NCI-H2227 treated with DMSO at 0.1 percent for 48 hours (cell line): ENCODE measurements at regions not wholly inside any gene's neighbourhood (a gene's known extent, or its start where the extent isn't known, plus 50 kb on each side); places are given as distances from the start of the nearest gene placed in this dataset.

Source experiments
- DNase-seq: peaks from one replicate; lab custom pipeline; 2025; lab: John Stamatoyannopoulos, UW

DNA sequence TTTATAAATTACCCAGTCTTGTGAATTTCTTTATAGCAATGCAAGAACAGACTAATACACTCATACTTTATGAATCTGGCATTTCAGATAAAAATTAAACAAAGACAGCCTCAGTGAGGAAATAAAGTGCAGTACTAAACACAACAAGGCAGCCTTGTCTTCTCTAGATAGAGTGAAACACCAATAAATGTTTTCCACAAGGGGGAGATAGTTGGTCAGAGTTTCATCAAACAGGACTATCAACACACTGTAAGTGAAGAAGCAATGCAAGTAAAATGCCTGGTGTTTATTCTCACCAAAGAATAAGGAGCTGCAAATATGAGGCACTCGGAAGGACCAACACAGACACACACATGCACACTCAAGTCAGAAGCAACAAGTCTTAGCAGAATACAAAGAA, 62.8 kb downstream of the FAM9B start:
- no peak for DNase-seq

DNA sequence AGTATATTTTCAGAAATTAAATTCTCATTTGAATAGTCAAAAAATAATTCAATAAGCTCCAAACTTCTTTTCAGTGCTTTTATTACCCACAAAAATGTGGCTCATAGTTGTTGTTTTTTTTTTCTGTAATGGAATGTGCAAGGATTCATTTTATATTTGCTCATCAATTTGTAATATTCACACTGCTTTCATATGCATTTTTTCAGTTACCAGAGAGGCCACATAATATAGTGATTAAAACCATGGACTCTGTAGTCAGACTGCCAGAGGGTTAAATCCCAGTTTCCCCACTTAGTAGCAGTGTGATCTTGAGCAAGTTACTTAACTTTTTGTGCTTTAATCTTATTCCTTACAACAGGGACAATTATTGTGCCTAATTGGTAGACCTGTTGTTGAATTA, 64.5 kb downstream of the FAM9B start:
- no peak for DNase-seq

DNA sequence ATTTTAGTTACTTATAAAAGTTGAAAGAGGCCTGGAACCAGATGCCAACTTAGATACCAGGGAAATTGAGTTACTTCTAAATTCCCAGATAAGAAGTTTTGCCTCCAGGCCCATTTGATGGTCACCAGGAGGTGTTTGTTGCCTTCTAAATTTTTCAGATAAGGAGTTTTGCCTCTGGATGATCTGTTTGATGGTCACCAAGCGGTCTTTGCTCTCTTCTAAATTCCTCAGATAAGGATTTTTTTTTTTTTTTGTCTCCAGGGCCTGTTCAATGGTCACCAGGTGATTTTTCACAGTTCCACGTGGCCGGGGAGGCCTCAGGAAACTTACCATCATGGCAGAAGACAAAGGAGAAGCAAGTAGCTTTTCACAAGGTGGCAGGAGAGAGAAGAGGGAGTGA, 66.5 kb downstream of the FAM9B start:
- no peak for DNase-seq

DNA sequence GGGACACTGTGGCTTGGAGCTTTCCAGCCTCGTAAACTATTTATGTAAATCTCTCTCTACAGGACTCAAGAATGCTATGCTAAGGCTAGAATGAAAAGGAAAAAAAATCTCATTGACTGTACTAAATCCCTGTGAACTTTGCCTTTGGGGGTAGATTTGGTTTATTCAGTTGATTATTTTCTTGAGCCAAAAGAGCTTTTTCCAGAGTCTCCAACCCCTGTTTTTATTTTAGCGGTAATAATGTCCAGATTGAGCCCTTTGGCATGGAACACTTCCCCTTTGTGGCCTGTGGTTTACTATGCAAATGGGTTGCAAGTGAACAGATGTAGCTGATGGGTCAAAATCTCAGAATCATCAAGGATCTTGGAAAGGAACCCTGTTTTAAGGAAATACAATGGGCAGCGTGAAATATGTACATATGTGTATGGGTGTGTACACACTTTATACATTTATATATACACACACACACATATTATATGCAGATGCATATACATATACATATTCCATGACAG, 72.9 kb downstream of the FAM9B start:
- DNase-seq = no peak

DNA sequence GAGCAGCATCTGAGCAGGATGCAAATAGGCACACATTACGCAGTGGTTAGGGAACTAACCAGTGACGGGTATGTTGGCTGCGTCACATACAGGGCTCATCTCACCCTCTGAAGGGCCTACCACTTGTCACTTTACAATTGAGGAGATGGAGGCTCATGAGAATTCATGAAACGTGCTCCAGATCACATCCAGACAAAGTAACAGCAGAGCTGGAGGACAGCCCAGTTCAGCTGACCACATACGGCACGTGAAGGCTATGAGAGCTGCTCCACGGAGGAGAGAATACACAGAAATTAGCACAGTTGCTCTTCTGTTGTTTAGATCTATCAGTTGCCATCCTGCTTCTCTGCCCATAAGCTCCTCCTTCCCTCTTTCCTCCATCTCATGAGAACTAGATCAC, 78.4 kb downstream of the FAM9B start:
- no peak for DNase-seq

DNA sequence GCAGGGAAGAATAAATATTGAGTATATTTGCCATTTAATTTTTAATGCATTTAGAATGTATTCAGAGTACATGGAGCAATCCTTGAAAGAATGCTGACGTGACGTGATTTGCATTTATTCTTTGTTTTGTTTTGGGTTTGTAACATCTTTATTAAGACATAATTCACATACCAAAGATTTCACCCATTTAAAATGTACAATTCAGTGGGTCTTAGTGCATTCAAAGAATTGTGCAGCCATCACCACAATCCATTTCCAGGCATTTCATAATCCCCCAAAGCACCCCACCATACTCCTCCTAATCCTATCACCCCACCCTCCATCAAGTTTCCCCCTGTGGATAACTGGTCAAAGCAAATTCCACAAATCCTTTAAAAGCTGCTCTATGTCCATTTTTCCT, 87.4 kb downstream of the FAM9B start:
- no peak for DNase-seq

DNA sequence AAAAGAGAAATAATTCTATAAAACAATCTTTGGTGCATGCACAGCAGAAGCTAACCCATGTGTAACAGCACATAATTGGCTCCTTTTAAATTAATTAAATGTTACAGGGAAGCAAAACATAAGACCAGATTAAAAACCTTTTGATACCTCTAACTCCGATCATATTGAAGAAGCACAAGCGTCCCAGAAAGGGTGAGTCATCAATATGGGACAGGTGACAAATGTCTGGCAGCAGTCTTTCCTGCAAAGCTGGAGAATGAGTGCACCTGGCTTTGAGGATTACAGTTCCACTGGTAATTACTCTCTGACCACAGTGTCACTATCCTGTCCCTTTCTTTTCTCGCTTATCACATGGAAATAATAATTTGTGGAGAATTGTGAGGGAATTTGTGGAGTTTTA, 94.6 kb downstream of the FAM9B start:
- DNase-seq = no peak

DNA sequence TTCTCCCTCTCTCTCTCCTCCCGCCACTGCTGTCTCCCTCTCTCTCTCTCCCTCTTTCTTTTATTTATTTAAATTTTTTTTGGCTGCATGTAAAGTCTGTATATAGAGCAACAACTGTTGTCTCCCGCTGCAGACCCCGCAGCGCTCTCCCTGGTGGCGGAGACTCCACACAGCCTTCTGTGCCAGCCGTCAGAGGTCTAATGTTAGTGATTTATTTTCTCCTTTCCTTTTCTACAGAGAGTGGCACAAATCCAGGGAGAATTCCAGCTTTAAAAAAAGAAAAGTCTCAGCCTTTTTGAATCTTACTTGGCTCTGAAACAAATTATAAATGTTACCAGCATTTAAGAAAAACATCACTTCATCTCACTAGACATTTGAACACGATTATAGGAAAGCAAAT, 106.2 kb downstream of the FAM9B start:
- DNase-seq = peak; percentile 80

DNA sequence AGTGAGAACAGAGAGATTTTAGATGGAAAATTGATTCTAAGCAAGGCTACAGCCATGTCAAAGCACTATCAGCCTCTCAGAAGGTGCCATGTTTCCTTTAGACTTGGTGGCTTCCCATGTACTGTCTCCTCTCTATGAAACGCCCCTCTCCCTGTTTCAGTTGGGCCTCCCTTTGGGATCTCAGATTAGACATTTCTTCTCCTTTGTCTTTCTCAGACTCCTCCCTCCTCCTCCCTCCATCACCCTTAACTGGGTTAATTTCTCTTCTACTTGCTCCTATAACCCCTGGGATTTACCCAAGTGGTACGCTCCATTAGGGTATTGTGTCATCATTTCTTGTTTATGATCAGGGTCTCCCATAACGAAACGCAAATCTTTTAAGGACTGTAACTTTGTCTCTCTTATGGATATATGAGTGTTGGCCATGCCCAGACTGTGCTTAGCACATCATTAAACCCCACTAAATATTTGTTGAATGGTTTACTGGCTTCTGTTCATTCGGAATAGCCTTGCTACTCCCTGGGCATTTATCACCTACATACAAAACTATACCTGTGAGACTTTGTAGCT, 106.8 kb downstream of the FAM9B start:
- peak; percentile 85 for DNase-seq

DNA sequence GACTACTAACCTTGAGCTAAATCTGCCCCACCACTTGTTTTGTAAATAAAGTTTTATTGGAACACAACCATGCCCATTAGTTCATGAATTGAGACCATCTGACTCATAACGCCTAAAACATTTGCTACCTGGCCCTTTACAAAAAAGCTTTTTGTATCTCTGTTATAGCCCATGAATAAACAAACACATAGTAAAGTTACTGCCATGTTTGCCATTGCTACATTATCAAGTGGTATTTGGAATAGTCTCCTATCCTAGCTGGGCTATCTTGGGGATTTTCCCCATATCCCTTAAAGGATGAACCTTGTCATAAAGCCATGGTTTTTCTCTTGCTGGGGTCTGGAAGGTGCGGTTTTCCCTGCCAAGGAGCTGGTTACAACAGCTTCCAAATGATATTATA, 112.3 kb downstream of the FAM9B start:
- DNase-seq = no peak

DNA sequence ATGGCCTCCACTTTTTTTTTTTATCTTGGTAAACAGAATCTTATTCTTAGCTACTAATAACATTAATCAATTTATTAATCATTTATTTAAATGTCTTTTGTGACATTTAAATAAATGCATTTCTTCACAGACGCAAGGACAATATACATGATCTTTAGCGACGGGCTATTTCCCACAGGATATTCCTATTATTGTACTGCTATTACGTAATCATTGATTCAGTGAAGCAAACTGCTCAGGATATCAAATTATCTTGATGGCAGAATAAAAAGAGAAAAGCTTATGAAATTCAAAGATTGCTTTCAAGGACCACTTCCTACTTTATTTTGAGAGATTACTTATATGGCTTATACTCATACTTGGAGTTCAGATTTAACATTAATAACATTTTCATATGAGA, 114.1 kb downstream of the FAM9B start:
- no peak for DNase-seq

DNA sequence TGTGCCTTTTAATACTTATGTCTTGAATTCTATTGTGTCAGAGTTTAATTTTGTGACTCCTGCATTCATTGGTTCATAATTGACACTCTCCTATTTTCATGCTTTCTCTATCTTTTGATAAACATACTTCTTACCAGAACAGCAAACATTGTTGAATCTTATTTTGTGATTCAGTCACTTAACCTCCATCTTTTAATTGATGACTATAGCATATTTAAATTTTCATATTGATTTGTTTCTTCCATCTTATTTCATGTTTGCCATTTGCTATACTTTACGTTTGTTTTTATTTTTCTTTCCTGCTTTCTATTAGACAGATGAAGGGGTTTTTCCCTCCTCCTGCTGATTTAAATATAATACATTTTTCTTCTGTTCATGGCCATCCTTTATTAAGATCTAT, 115.5 kb upstream of the FAM9A start:
- no peak for DNase-seq

DNA sequence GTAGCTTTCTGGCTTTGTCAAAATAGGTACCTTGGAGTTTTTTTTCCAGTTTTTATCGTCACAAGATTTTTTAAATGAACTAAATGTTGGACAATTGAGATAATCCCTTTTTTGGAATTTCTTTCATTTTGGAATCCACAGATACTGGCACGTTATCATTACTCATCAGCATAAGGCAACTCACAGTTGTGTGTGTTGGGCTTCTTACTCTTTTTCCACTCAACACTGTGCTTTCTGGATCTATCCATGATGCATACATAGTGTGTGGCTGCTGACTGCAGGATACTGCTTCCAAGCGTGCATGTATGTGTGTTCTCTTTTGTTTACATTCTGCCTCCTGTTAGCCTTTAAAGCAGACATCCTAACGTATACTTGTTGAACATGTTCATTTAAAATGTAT, 113.5 kb upstream of the FAM9A start:
- no peak for DNase-seq

DNA sequence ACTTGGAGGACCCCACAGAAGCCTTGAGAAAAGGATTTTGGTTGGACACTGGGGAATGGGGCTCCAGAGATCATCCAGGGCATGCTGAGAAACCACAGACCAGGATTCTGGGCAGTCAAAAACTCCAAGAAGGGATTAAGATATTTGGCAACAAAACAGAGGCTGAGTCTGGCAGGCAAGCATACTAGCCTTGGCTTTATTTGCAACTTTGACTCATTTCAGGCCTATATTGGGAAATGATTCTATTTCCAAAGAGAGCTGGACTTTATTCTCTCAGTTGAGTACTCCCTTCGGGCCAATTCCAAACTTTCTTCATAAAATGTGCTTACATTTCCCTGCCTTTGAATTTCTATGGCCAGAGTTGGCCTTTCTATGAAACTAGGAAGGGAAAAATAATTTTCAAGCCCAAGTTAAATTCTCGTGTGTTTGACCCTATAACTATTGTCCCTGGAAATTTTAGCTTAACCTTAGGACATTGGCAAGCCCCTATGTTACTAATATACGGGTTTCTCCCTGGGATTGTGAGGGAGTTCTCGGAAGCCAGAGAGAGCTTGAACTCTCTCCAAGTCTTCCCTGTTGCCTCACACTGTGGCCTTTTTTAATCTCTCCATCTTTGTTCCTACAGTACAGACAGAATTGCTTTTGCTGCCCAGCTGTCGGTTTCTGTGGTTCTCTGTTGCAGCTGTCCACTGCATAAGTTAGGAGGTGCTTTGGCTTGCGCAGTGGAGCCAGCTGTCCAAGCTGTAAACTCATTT, 112.6 kb upstream of the FAM9A start:
- no peak for DNase-seq

DNA sequence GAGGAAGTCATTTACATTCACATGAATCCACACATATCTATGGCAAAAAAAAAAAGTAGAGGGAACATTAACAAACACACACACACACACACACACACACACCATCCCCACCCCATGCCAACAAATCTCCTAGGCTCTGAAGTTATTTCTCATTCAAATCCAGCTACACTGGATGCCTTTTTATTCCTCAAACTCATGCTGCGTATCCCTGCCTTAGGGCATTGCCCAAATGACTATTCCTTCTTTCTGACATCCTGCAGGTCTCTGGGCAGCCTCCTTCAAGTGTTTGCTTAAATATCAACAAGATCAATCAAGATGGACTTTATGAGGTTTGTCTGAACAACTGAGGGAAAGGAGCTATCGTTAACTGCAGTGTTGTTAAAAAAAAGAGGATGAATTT, 106.5 kb upstream of the FAM9A start:
- DNase-seq = no peak

DNA sequence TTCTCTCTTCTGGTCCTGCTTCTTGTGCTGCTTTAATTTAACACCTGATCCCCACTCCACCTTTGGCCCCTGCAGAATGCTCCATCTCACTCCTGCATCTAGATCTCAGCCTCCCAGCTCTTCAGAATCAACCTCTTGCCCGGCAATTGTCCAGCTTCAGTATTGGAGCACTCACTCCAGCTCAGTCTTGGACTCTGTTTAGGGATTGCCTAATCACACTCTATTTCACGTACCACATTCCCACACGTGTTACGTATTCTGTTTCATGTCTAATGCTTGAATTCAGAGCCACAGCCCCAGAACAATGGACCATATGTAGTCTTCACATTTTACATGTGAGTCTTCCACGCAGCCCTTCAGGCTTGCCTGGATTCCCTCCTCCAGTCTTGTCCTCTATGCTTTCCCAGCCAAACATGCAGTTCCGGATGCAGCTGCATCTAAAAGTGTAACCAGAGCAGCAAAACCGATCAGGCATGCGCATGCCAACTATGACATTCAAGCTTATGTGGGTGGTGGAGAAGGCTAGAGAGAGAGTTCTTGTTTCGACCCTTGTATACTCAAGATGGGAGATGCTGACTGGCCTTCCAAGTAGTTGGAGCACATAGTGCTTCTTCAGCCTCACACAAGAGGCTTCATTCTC, 105.2 kb upstream of the FAM9A start:
- DNase-seq = no peak

DNA sequence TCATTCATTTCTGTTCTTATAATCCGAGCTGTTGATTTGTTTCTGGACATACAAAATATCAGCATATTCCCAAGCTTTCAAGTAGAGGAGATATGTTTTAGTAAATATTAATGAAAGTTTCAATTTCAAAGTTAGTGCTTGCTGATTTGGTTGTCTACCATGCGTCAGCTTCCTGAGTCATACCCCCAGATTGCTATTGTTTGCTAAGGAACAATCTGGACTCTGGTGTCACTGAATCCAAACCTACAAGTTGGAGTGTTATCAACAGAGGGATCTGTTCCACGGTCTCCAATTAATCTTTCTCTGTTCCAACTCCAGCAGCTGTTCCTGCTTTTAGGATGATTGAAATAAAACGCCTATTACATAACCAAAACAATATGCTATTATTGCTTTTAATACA, 96.1 kb upstream of the FAM9A start:
- DNase-seq = no peak

DNA sequence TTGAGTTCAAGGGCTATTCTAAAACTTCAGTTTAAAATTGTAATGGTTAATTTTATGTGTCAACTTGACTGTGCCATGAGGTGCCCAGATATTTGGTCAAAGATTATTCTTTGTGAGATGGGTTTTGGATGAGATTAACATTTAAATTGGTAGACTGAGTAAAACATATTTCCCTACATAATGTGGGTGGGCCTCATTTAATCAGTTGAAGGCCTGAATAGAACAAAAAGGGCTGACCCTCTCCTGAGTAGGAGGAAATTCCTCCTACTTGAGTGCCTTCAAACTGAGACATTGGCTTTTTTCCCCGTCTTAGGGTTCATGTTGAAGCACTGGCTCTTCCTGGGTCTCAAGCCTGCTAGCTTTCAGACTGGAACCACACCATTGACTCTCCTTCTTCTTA, 89.6 kb upstream of the FAM9A start:
- no peak for DNase-seq

DNA sequence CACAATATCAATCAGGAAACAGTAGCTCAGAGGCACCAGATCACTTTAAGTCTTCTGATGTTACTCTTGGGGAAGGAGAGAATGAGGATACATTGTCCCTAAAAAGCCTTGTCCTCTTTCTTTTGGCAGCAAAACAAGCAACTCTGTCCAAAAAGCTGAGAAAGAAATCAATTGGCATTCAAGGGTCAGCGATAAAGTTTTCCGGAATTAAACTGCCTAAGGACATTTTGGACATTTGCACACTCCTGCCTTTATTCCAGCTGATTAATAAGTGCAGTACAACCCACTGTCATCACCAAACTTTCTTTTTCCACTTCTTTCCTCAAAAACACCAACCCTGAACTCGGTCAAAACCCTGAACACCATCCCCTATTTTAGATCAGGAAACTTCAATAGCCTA, 85.8 kb upstream of the FAM9A start:
- no peak for DNase-seq

DNA sequence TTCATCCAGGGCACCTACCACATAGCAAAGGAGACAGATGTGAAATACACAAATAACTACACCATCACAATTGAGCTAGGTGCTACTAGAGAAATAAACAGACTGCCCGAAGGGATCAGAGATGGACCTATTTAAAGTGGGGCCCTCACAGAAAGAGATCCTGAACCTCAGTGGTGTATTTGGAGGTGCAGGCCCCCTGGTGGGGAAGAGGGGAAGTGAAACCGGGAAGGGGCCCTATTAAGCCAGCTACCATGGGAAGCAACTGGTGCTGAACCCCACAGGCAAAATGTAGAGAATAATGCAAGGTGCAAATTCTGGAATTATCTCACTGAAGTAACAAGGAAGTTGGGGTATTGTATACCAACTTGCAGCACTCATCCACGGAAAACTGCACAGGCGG, 78.6 kb upstream of the FAM9A start:
- DNase-seq = no peak

DNA sequence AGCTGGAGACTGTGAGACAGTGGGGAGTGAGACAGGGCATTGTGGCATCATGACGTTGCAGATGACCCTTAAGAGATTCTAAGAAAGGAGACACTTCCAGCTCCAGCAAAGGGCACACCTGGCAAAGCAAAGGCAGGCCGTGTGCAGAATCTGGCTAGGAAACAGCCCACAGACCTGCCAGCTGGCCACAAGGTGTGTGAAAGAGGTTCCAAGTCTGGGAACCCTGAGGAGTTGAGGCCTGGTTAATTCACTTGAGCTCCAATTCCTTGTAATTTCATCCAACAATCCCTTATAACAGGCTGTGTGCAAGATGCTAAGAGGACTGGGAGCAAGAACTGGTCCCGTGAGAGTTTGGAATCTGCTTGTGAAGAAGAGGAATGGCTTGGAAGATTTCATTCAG, 72.8 kb upstream of the FAM9A start:
- DNase-seq = no peak

DNA sequence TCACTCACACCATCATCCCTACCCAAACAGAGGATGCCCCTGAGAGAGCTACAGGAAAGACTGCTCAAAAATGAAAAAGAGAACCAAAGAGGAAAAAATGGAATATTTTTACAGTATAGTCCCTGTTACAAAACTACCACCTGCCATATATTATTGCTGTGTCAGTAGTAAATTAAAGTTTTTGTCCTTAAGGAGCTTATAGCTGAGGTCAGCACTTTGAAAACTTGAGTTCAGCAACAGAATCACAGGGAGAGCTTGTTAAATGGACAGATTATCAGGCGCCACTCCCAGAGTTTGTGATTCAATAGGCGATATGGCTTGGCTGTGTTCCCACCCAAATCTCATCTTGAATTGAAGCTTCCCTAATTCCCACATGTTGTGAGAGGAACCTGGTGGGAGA, 71.9 kb upstream of the FAM9A start:
- no peak for DNase-seq

DNA sequence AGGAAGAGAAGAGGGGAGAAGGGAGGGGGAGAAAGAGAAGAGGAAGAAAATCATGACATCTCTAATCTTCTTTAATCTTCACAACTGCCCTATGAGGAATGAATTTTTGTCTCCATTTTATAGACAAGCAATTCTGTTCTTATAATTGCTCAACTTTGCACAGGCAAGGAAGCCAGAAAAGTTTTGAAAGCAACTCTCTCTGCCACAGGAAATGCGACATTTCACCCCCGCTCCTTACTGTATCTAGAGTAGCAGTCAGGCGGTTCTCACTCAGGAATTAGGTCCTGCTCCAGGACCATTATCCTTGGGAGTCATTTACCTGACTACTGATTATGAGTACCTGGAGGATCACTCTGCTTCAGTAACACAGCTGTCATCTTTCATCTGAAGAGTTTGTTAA, 69.2 kb upstream of the FAM9A start:
- no peak for DNase-seq

DNA sequence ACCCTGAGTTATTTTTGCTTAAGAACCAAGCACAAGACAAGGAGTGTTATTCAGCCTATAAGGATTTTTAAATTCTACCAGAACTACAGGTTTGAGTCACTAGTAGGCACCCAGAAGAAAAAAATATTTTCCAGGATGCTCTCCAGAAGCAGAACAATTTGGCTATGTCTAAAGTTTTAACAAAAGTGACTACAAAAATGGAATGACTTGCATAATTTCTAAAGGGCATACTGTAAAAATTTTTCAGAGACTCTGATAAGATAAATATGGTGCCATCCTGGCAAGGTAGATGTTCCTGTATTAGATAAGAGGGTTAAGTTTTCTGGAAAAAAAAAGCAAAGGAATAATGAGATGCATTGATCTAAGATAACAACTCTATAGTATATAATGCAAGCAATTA, 68.6 kb upstream of the FAM9A start:
- DNase-seq = no peak
